MM.1S (cell line): ENCODE measurements at regions not wholly inside any gene's neighbourhood (a gene's known extent, or its start where the extent isn't known, plus 50 kb on each side); places are given as distances from the start of the nearest gene placed in this dataset.
"Not testable (repeated sequence)": the region's sequence is repeated elsewhere in the genome, so short reads cannot be mapped to it uniquely, and the experiment has no call there.

Source experiments
- EZH2phosphoT487 ChIP-seq: fragments of 300-600 bp; sonication (generic); IDR thresholded peaks from 2 replicates; pipeline ENCODE4 v1.6.1; 2018; ENCODE audit warnings: antibody characterized with exemption, low read length
- TF ChIP-seq, protein P1 (sequence below): fragments of 300-600 bp; sonication (generic); IDR thresholded peaks from 2 replicates; pipeline ENCODE4 v1.5.1; 2016; ENCODE audit warnings: antibody characterized with exemption, low read length, mixed read lengths

DNA sequence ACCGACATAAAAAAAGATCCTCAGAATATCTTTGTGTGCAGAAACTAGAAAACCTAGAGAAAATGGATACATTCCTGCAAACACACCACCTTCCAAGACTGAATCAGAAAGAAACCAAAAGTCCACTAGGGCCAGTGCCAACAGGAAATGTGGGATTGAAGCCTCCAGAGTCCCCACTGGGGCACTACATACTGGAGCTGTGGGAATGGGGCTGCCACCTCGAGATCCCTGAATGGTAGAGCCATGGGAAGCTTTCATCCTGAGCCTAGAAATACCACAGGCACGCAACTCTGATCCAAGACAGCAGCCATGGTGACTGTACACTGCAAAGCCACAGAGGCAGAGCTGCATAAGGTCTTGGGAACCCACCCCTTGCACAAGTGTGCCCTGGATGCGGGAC lies 111.6 kb upstream of the TPTE start:
- TF ChIP-seq EZH2phosphoT487 = not testable (repeated sequence)
- TF ChIP-seq, protein P1, sequence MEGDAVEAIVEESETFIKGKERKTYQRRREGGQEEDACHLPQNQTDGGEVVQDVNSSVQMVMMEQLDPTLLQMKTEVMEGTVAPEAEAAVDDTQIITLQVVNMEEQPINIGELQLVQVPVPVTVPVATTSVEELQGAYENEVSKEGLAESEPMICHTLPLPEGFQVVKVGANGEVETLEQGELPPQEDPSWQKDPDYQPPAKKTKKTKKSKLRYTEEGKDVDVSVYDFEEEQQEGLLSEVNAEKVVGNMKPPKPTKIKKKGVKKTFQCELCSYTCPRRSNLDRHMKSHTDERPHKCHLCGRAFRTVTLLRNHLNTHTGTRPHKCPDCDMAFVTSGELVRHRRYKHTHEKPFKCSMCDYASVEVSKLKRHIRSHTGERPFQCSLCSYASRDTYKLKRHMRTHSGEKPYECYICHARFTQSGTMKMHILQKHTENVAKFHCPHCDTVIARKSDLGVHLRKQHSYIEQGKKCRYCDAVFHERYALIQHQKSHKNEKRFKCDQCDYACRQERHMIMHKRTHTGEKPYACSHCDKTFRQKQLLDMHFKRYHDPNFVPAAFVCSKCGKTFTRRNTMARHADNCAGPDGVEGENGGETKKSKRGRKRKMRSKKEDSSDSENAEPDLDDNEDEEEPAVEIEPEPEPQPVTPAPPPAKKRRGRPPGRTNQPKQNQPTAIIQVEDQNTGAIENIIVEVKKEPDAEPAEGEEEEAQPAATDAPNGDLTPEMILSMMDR = not testable (repeated sequence)
